B cell (primary cell): ENCODE measurements at regions not wholly inside any gene's neighbourhood (a gene's known extent, or its start where the extent isn't known, plus 50 kb on each side); places are given as distances from the start of the nearest gene placed in this dataset.

Experiments used
- EZH2 ChIP-seq: IDR thresholded peaks from 2 replicates; pipeline ENCODE4 v1.6.1; 2012; ENCODE audit warnings: borderline replicate concordance, low read depth, mild to moderate bottlenecking, moderate library complexity, low read length; ENCODE audit not compliant: insufficient read depth, poor library complexity, severe bottlenecking
- TF ChIP-seq, protein P1 (sequence below): fragments of 200-600 bp; IDR thresholded peaks from one replicate; pipeline ENCODE4 v1.8.0; 2022; ENCODE audit warnings: antibody characterized with exemption, mild to moderate bottlenecking

GRCh38 chr12:67382241-67382871 is 113.2 kb downstream of the CAND1 start:
- TF ChIP-seq, protein P1, sequence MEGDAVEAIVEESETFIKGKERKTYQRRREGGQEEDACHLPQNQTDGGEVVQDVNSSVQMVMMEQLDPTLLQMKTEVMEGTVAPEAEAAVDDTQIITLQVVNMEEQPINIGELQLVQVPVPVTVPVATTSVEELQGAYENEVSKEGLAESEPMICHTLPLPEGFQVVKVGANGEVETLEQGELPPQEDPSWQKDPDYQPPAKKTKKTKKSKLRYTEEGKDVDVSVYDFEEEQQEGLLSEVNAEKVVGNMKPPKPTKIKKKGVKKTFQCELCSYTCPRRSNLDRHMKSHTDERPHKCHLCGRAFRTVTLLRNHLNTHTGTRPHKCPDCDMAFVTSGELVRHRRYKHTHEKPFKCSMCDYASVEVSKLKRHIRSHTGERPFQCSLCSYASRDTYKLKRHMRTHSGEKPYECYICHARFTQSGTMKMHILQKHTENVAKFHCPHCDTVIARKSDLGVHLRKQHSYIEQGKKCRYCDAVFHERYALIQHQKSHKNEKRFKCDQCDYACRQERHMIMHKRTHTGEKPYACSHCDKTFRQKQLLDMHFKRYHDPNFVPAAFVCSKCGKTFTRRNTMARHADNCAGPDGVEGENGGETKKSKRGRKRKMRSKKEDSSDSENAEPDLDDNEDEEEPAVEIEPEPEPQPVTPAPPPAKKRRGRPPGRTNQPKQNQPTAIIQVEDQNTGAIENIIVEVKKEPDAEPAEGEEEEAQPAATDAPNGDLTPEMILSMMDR: no peak
- TF ChIP-seq EZH2: no peak
